H1 (cell line): ENCODE measurements at regions not wholly inside any gene's neighbourhood (a gene's known extent, or its start where the extent isn't known, plus 50 kb on each side); places are given as distances from the start of the nearest gene placed in this dataset.

Source experiments
- CTCF ChIA-PET: fragments of 300-600 bp; sonication (Branson Sonifier 250); formaldehyde crosslinking; loops from one replicate; lab custom pipeline; 2021; ENCODE audit not compliant: partially characterized antibody; lab: Charles Lee
- POLR2A ChIA-PET: fragments of 300-600 bp; sonication (Branson Sonifier 250); formaldehyde crosslinking; loops from one replicate; lab custom pipeline; 2021; ENCODE audit warnings: inconsistent platforms; ENCODE audit not compliant: partially characterized antibody; lab: Charles Lee
- DNase-seq, 2 experiments: peaks; one replicate each; pipeline versions ENCODE4 v3.0.0 to v3.0.0-alpha.2; 2010 to 2022; ENCODE audit warnings: low spot score in 2 of 2, low read depth in 1 of 2, mixed read lengths in 1 of 2
- FAIRE-seq: peaks from 2 replicates; lab custom pipeline; 2011; peaks lifted over from hg19 to GRCh38; lab: Jason Lieb, UNC
- H2AFZ ChIP-seq: 2 replicates; pipeline ENCODE4 v1.8.1; 2012; ENCODE audit warnings: low read length, inconsistent platforms
- H2AK5ac ChIP-seq: 2 replicates; pipeline ENCODE4 v1.6.1; 2013; ENCODE audit warnings: low read depth, low read length
- H2BK120ac ChIP-seq: replicated peaks from 2 replicates; pipeline ENCODE3; 2013; ENCODE audit warnings: low read depth, low read length, inconsistent platforms
- H2BK12ac ChIP-seq: 2 replicates; pipeline ENCODE4 v1.6.1; 2013; ENCODE audit warnings: low read depth, low read length
- H2BK15ac ChIP-seq: 2 replicates; pipeline ENCODE4 v1.6.1; 2013; ENCODE audit warnings: low read length
- H2BK20ac ChIP-seq: 2 replicates; pipeline ENCODE4 v1.6.1; 2013; ENCODE audit warnings: low read length
- H2BK5ac ChIP-seq: 2 replicates; pipeline ENCODE4 v1.6.1; 2013; ENCODE audit warnings: low read depth, low read length
- H3K14ac ChIP-seq: 2 replicates; pipeline ENCODE4 v1.6.1; 2013; ENCODE audit warnings: inconsistent platforms; ENCODE audit not compliant: insufficient read length
- H3K18ac ChIP-seq: 2 replicates; pipeline ENCODE4 v1.6.1; 2013; ENCODE audit warnings: low read length; ENCODE audit errors: extremely low read depth
- H3K23ac ChIP-seq: 2 replicates; pipeline ENCODE4 v1.6.1; 2013; ENCODE audit warnings: inconsistent platforms; ENCODE audit not compliant: insufficient read length
- H3K23me2 ChIP-seq: 2 replicates; pipeline ENCODE4 v1.6.1; 2013; ENCODE audit warnings: low read depth, low read length
- H3K27ac ChIP-seq: 2 replicates; pipeline ENCODE4 v1.6.1; 2011; ENCODE audit warnings: low read depth, low read length, inconsistent platforms
- H3K27me3 ChIP-seq, 4 experiments: replicated peaks in 1 of 4; 1 replicate in 1 of 4; 2 replicates in 3 of 4; pipeline versions ENCODE4 v1.6.1 to v1.8.1; 2011 to 2013; ENCODE audit warnings: low read length in 3 of 4, mild to moderate bottlenecking in 3 of 4, inconsistent platforms in 2 of 4, mixed read lengths in 2 of 4, moderate library complexity in 1 of 4; ENCODE audit not compliant: control insufficient read depth in 3 of 4, insufficient read depth in 3 of 4; ENCODE audit errors: extremely low read depth in 1 of 4
- H3K36me3 ChIP-seq, 4 experiments: 2 replicates each; pipeline versions ENCODE4 v1.6.1 to v1.8.1; 2011 to 2013; ENCODE audit warnings: mild to moderate bottlenecking in 4 of 4, low read length in 3 of 4, moderate library complexity in 2 of 4, control low read depth in 1 of 4, inconsistent platforms in 1 of 4; ENCODE audit not compliant: insufficient read depth in 4 of 4, control insufficient read depth in 2 of 4
- H3K4ac ChIP-seq: replicated peaks from 2 replicates; pipeline ENCODE3; 2013; ENCODE audit warnings: low read length, low read depth, mixed read lengths, inconsistent platforms; ENCODE audit not compliant: insufficient read length
- H3K4me1 ChIP-seq, 4 experiments: replicated peaks in 1 of 4; 1 replicate in 1 of 4; 2 replicates in 3 of 4; pipeline versions ENCODE4 v1.6.1 to v1.8.1; 2011 to 2013; ENCODE audit warnings: low read length in 3 of 4, inconsistent platforms in 2 of 4, mixed read lengths in 1 of 4; ENCODE audit not compliant: insufficient read depth in 4 of 4, control insufficient read depth in 3 of 4
- H3K4me2 ChIP-seq, 2 experiments: 2 replicates each; pipeline versions ENCODE4 v1.6.1 to v1.8.1; 2011 to 2013; ENCODE audit warnings: low read depth in 2 of 2, low read length in 2 of 2, control low read depth in 1 of 2, inconsistent platforms in 1 of 2, mild to moderate bottlenecking in 1 of 2; ENCODE audit not compliant: insufficient read depth in 1 of 2
- H3K4me3 ChIP-seq, 4 experiments: fragments of 200-600, 300-600 bp in 1 of 4; sonication (generic), shearing (Covaris generic), sonication (Bioruptor Twin) in 1 of 4; 2 replicates each; pipeline versions ENCODE4 v1.5.1 to v1.8.1; 2011 to 2016; ENCODE audit warnings: low read length in 4 of 4, low read depth in 3 of 4, control low read depth in 2 of 4, inconsistent platforms in 2 of 4, mild to moderate bottlenecking in 2 of 4, mixed read lengths in 1 of 4, moderate library complexity in 1 of 4; ENCODE audit not compliant: insufficient read depth in 2 of 4; ENCODE audit errors: extremely low read depth in 1 of 4
- H3K56ac ChIP-seq: replicated peaks from 2 replicates; pipeline ENCODE3; 2013; ENCODE audit warnings: low read depth, mild to moderate bottlenecking, mixed read lengths, low read length, inconsistent platforms; ENCODE audit not compliant: insufficient read length
- H3K79me1 ChIP-seq: 2 replicates; pipeline ENCODE4 v1.6.1; 2013; ENCODE audit warnings: low read depth, low read length, control low read depth
- H3K79me2 ChIP-seq, 2 experiments: 2 replicates each; pipeline versions ENCODE4 v1.6.1 to v1.8.1; 2012 to 2013; ENCODE audit warnings: low read length in 2 of 2, mild to moderate bottlenecking in 2 of 2, inconsistent platforms in 1 of 2; ENCODE audit not compliant: insufficient read depth in 2 of 2, control insufficient read depth in 1 of 2
- H3K9ac ChIP-seq, 4 experiments: replicated peaks in 1 of 4; 1 replicate in 1 of 4; 2 replicates in 3 of 4; pipeline versions ENCODE4 v1.6.1 to v1.8.1; 2011 to 2013; ENCODE audit warnings: low read depth in 3 of 4, low read length in 3 of 4, control low read depth in 2 of 4, mild to moderate bottlenecking in 2 of 4, moderate library complexity in 2 of 4, inconsistent platforms in 1 of 4; ENCODE audit errors: extremely low read depth in 1 of 4
- H3K9me3 ChIP-seq, 2 experiments: 2 replicates each; pipeline versions ENCODE4 v1.6.1 to v1.8.1; 2012 to 2013; ENCODE audit warnings: mild to moderate bottlenecking in 2 of 2, moderate library complexity in 2 of 2, control low read depth in 1 of 2, inconsistent platforms in 1 of 2, low read depth in 1 of 2, low read length in 1 of 2, mixed read lengths in 1 of 2; ENCODE audit not compliant: insufficient read depth in 2 of 2
- H4K20me1 ChIP-seq, 2 experiments: replicated peaks in 1 of 2; 2 replicates each; pipeline versions ENCODE3 to v1.8.1; 2011 to 2013; ENCODE audit warnings: inconsistent platforms in 2 of 2, low read length in 2 of 2, mild to moderate bottlenecking in 1 of 2; ENCODE audit not compliant: insufficient read depth in 2 of 2, control insufficient read depth in 1 of 2
- H4K5ac ChIP-seq: 2 replicates; pipeline ENCODE4 v1.6.1; 2013; ENCODE audit warnings: low read length, low read depth, mixed read lengths, inconsistent platforms; ENCODE audit not compliant: insufficient read length
- H4K8ac ChIP-seq: 2 replicates; pipeline ENCODE4 v1.8.0; 2013; ENCODE audit warnings: mild to moderate bottlenecking, moderate library complexity, low read length, inconsistent platforms; ENCODE audit not compliant: insufficient read depth; ENCODE audit errors: extremely low read depth
- H4K91ac ChIP-seq: replicated peaks from 2 replicates; pipeline ENCODE3; 2013; ENCODE audit warnings: low read length, mixed read lengths, inconsistent platforms; ENCODE audit not compliant: insufficient read length
- BACH1 ChIP-seq: IDR thresholded peaks from 2 replicates; pipeline ENCODE4 v1.6.1; 2012; ENCODE audit warnings: low read length, improper control_type of control experiment
- CBX8 ChIP-seq: fragments of 300-800, 300-1000 bp; sonication (generic); IDR thresholded peaks from 2 replicates; pipeline ENCODE4 v1.7.1; 2016; ENCODE audit warnings: low read depth, low read length, borderline replicate concordance
- CHD2 ChIP-seq: IDR thresholded peaks from 2 replicates; pipeline ENCODE4 v1.6.1; 2012; ENCODE audit warnings: low read length, improper control_type of control experiment
- E2F6 ChIP-seq: IDR thresholded peaks from 2 replicates; pipeline ENCODE4 v1.6.1; 2012; ENCODE audit warnings: inconsistent platforms
- EGR1 ChIP-seq: IDR thresholded peaks from 2 replicates; pipeline ENCODE4 v1.6.1; 2011; ENCODE audit warnings: low read depth, low read length, borderline replicate concordance
- EZH2 ChIP-seq: fragments of 200-600 bp; sonication (generic); IDR thresholded peaks from 2 replicates; pipeline ENCODE4 v1.7.1; 2012; ENCODE audit warnings: low read depth, mild to moderate bottlenecking, moderate library complexity, low read length, inconsistent platforms; ENCODE audit not compliant: severe bottlenecking
- GTF2F1 ChIP-seq: IDR thresholded peaks from 2 replicates; pipeline ENCODE4 v1.6.1; 2012; ENCODE audit warnings: low read depth, low read length, improper control_type of control experiment, borderline replicate concordance
- KDM5A ChIP-seq: fragments of 200-600 bp; IDR thresholded peaks from 2 replicates; pipeline ENCODE4 v1.7.1; 2012; ENCODE audit warnings: mild to moderate bottlenecking, low read length, inconsistent platforms, mixed read lengths
- RAD21 ChIP-seq, 2 experiments: IDR thresholded peaks in 1 of 2; conservative IDR thresholded peaks in 1 of 2; 2 replicates each; pipeline ENCODE4 v1.6.1; 2011; ENCODE audit warnings: low read depth in 2 of 2, low read length in 2 of 2, improper control_type of control experiment in 1 of 2, inconsistent platforms in 1 of 2, mild to moderate bottlenecking in 1 of 2, moderate library complexity in 1 of 2
- RBBP5 ChIP-seq: IDR thresholded peaks from 2 replicates; pipeline ENCODE4 v1.7.1; 2012; ENCODE audit warnings: low read depth, mild to moderate bottlenecking, inconsistent platforms, low read length, moderate library complexity, borderline replicate concordance
- RFX5 ChIP-seq: IDR thresholded peaks from 2 replicates; pipeline ENCODE4 v1.6.1; 2011; ENCODE audit warnings: low read depth, low read length, improper control_type of control experiment, borderline replicate concordance
- SAP30 ChIP-seq: fragments of 300-600 bp; sonication (generic); IDR thresholded peaks from 2 replicates; pipeline ENCODE4 v1.7.1; 2012; ENCODE audit warnings: low read length, moderate library complexity, mild to moderate bottlenecking, inconsistent platforms; ENCODE audit not compliant: insufficient read depth, insufficient replicate concordance
- TCF12 ChIP-seq: IDR thresholded peaks from 2 replicates; pipeline ENCODE4 v1.6.1; 2011; ENCODE audit warnings: low read depth, mild to moderate bottlenecking, low read length
- TEAD4 ChIP-seq: IDR thresholded peaks from 2 replicates; pipeline ENCODE4 v1.6.1; 2012; ENCODE audit warnings: low read depth, low read length, inconsistent platforms, mixed read lengths
- WGBS, 2 experiments: shearing (Covaris generic) in 1 of 2; methylation state at CpG; one replicate each; pipeline versions ENCODE4 v1.1.6 to v1.1.7; 2013 to 2015; ENCODE audit warnings: low lambda C conversion rate in 2 of 2, mixed read lengths in 2 of 2, inconsistent platforms in 1 of 2, low coverage in 1 of 2, missing lambda C conversion rate in 1 of 2; ENCODE audit not compliant: insufficient replicate concordance in 2 of 2, insufficient coverage in 1 of 2, insufficient read length in 1 of 2; ENCODE audit errors: extremely low coverage in 1 of 2, missing lambda C conversion rate in 1 of 2; 5-methylcytosine and 5-hydroxymethylcytosine counted together

- Histone ChIP-seq H2AFZ (no peak overlapping the region), H2BK15ac (no peak overlapping the region), H4K91ac (no peak overlapping the region), H3K4ac (no peak overlapping the region), H2AK5ac (no peak overlapping the region), H2BK120ac (no peak overlapping the region), H3K18ac (no peak overlapping the region), H3K23me2 (no peaks in the 10 kb centered on the region), H3K79me1 (no peaks in the 10 kb centered on the region), H3K9ac (no peak overlapping the region), H2BK20ac (no peak overlapping the region), H3K14ac (no peak overlapping the region), H3K79me2 (no peaks in the 10 kb centered on the region), H3K56ac (no peak overlapping the region), H4K8ac (no peak overlapping the region), H3K23ac (no peak overlapping the region), H3K27ac (no peak overlapping the region), H3K36me3 (no peaks in the 10 kb centered on the region), H3K4me2 (no peak overlapping the region), H2BK5ac (no peak overlapping the region), H4K20me1 (no peaks in the 10 kb centered on the region), H4K5ac (no peak overlapping the region), H3K27me3 (no peaks in the 10 kb centered on the region), H3K9me3 (no peaks in the 10 kb centered on the region), H3K4me1 (no peaks in the 10 kb centered on the region), H2BK12ac (no peak overlapping the region), H3K4me3 (no peak overlapping the region)
- TF ChIP-seq TEAD4: no peak
- no peak for TF ChIP-seq CBX8
- TF ChIP-seq GTF2F1: no peak
- no peak for TF ChIP-seq BACH1
- no peak for TF ChIP-seq EGR1
- TF ChIP-seq E2F6: no peak
- TF ChIP-seq EZH2: no peak
- TF ChIP-seq RFX5: no peak
- no peak for TF ChIP-seq TCF12
- no peak for TF ChIP-seq KDM5A
- TF ChIP-seq SAP30: no peak
- TF ChIP-seq RAD21 (IDR thresholded peaks at IDR 0.05 in 1 of 2, conservative IDR thresholded peaks at IDR 0.05 in 1 of 2; ENCODE audit: low read depth in 2 of 2, low read length in 2 of 2): no peak
- TF ChIP-seq CHD2: no peak
- TF ChIP-seq RBBP5: no peak
- WGBS, 2 experiments: 100% methylated on average over 2 of the region's 2 CpGs; no CpG with 5 or more reads in 1 of the 2 experiments
- DNase-seq: no peak
- ChIA-PET POLR2A (no interaction called here), CTCF (interaction anchor here (1.4 kb wide), 1 partner anchor 10 kb away, joined by 4 read pairs; no protein-coding TSS in a partner anchor)
- FAIRE-seq: no peak
These were observed 402.9 kb downstream of the PIK3R1 start for GRCh38 chr5:68618501-68618900.
